ENCODE measurements at regions not wholly inside any gene's neighbourhood (a gene's known extent, or its start where the extent isn't known, plus 50 kb on each side); places are given as distances from the start of the nearest gene placed in this dataset.

GRCh38 chr22:49637255-49637760 is 190.4 kb downstream of the BRD1 start:
- TF ChIP-seq GABPA (IDR thresholded peaks at IDR 0.05; ENCODE audit: low read depth): no peak
- TF ChIP-seq CTCF (IDR thresholded peaks at IDR 0.05; ENCODE audit: insufficient read depth, low read length): no peak

All from HL-60 (cell line).